SKM-1 (cell line): ENCODE measurements at regions not wholly inside any gene's neighbourhood (a gene's known extent, or its start where the extent isn't known, plus 50 kb on each side); places are given as distances from the start of the nearest gene placed in this dataset.
A peak's percentile ranks its signal among the peaks of the same experiment; 100 is the strongest.

ENCODE experiments used
- DNase-seq: peaks from one replicate; lab custom pipeline; 2025; ENCODE audit not compliant: unreplicated experiment; lab: John Stamatoyannopoulos, UW

DNA sequence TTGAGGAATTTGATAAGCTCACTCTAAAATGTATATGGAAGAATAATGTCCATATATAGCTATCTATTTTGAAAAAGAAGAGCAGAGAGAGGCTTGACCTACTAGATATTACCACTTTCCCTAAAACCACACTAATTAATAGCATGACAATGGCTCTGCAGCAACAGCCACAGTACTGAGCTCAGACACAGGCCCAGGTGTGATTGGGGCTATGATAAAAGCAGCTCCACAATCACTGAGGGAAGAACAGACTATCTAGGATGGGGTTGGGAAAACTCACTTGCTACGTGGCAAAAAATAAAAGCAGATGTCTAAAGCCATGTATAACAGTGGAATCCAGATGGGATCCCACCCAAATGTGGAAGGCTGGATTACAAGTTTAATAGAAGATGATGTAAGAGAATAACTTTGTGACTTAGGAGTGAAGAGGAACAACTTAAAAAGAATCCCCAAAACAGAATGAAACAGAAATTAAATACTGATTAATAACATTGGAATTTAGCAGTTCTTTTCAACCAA, 80.8 kb upstream of the RAB4A start:
- no peak for DNase-seq

- no peak for DNase-seq
Measured at GRCh38 chr1:229191066-229191674, 79.7 kb upstream of the RAB4A start.

GRCh38 chr1:229192031-229192430, 78.9 kb upstream of the RAB4A start:
- peak; percentile 40 for DNase-seq

DNA sequence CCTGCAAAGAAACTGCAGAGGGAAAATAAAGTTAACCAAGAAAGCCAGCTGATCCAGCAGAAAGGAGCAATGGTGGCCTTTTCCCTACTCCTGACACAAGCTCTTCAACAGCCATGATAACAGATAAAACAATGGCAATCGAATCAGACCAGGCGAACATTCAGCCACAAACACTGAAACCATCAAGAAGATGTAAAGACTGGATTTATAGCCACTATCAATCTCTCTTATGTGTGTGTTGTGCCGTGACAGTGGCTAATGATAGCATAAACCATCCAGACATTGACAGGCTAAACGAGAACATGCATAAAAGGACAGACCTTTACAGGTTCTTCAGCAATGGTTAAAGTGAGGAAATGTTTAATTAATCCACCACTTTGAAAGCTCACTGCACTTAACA, 78.1 kb upstream of the RAB4A start:
- no peak for DNase-seq

GRCh38 chr1:229194096-229194495, 76.8 kb upstream of the RAB4A start:
- no peak for DNase-seq

DNA sequence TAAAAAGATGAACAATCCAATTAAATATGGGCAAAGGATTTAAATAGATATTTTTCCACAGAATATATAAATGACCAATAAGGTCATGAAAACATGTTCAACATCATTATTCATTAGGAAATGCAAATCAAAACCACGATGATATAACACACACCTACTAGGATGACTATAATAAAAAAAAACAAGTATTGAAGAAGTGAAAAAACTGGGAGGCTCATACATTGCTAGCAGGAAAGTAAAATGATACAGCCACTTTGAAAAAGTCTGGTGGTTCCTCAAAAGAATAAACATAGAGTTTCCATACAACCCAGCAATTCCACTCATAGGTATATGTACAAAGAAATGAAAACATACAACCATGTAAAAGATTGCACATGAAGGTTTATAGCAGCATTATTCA, 75.7 kb upstream of the RAB4A start:
- DNase-seq: no peak

GRCh38 chr1:229196404-229197264, 74.3 kb upstream of the RAB4A start:
- DNase-seq: no peak

GRCh38 chr1:229197265-229197585, 73.7 kb upstream of the RAB4A start:
- DNase-seq: no peak

- DNase-seq: no peak
Measured at GRCh38 chr1:229199261-229200243, 71.4 kb upstream of the RAB4A start.

- DNase-seq: no peak
Measured at GRCh38 chr1:229203030-229203751, 67.7 kb upstream of the RAB4A start.

GRCh38 chr1:229203991-229204632, 66.8 kb upstream of the RAB4A start:
- no peak for DNase-seq

DNA sequence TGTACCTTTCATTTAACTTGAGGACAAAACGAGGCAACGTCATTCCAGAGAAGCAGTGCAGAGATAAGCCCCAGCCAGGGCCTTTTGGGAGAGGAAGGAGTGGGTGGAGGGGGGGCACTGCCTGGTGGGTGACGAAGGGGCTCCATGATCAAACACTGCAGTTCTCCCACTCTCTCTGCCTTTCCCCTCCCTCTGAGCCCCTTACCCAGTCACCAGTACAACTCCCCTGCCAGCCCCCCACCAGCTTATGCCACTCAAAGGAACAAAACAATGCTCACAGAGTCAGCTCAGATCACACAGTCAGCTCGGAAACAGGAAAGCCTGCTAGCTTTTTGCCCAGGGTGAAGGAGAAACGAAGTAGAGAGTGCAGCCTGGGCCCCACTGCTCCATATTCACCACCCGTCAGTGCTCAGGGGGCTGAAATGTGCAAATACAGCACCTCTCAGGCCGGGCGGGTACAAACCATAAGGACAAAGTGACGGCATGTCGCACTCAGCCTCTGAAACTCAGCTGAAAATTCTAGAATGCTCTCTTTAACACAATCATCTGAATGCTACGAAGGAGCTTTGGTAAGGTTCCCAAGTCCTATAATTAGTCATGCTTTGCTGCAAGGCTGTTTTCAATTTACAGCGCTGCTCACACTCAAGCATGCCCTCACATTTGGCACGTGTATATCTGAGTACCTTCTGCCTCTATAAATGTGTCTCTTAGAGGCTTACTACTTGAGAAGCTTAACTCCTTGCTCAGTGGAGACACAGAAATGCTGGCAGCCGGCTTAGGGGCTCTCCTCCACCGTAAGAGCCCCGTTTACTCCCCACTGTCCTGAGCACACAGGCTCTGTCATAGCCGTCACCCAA, 65.8 kb upstream of the RAB4A start:
- DNase-seq: no peak

DNA sequence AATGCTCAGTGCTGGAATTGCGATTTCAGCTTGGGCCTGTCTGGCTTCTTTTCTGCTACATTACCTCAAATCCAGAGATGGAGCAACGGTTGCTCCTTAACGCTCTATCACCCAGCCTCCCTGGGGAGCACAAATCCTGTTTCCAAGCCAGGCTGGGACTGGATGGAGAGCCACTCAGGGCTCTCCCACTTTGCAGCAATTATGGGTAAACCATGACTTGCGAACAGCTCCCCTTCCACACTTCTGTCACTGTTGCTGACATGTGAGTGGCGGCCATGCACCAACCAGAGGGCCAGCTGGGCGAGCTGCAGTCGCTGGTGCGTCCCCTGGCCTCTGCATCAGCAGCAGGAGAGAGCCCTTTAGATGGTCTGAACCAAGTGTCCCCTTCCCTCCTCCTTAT, 65.1 kb upstream of the RAB4A start:
- DNase-seq: no peak

GRCh38 chr1:229207916-229208315, 63.0 kb upstream of the RAB4A start:
- DNase-seq: no peak

GRCh38 chr1:229208481-229208880, 62.4 kb upstream of the RAB4A start:
- DNase-seq: no peak

DNA sequence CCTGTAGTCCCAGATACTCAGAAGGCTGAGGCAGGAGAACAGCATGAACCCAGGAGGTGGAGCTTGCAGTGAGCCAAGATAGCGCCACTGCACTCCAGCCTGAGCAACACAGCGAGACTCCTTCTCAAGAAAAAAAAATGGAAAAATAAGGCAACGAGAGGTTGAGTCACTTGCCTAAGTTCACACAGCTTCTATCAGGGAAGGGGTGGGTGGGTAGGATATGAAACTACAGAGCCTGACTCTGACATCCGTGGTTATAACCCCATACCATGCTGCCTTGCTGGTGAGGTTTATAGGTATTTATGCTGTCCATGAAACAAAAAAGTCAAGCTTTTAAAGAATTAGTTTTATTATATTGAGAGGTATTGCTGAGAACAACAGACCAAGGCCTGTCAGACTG, 61.5 kb upstream of the RAB4A start:
- no peak for DNase-seq

DNA sequence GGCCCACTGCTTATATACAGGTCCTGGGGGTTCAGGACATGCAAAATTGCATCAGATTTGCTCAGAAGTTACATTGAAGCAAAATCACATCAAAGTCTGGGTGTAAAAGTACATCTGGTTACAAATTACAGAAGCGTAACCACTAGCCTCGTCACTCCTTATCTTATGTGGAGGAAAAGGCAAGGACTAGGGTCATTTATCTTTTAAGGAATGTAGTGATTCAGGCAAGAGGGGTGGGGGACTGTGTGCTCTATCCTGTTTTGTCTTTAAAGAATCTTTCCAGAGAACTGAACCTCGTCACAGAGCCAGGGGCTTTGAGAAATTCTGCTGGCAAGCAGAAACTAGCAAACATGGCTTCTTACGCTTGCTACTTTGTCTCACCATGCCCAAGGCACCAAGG, 61.1 kb upstream of the RAB4A start:
- no peak for DNase-seq

DNA sequence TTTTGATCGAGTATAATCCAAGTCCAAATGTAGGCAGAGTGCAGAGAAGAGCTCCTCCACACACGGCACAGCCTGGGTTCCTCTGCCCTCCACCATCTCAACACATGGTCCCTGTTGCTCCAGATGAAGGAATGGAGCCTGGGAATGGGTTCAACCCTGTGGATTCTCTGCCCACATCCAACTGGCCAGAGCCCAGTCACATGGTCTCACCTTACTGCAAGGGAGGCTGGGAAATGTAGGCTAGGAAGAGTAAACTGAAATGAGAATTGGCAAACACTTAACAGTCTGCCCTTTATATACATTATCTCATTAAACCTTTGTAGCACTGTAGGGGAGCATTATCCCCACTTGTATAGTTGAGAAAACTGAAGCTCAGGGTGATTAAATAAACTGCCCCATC, 60.1 kb upstream of the RAB4A start:
- DNase-seq: no peak

DNA sequence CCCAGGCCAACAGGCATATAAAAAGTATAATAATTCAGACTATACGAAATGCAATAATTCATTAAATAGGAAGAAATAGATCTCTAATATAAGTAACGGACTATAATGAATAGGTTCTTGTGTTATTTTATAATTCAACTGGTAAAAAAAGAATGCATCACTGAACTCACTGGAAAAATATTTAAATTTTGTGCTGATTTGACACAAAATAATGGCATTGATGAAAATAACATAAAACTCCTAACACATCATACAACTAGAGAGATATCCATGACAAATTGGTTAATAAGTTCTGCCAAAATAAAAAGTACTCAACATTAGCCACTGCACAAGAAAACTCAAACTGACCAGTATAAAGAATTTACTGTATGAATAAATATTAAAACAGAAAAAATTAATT, 57.1 kb upstream of the RAB4A start:
- no peak for DNase-seq
